Esophagus squamous epithelium (tissue), 4 donors: ENCODE measurements at regions not wholly inside any gene's neighbourhood (a gene's known extent, or its start where the extent isn't known, plus 50 kb on each side); places are given as distances from the start of the nearest gene placed in this dataset.

Experiments
- CTCF ChIP-seq, 6 experiments: fragments of 450-650 bp in 4 of 6; fragments of 200-600 bp in 2 of 6; sonication (generic) in 2 of 6; IDR thresholded peaks; one replicate each; pipeline ENCODE4 v1.5.1; 2016 to 2019; ENCODE audit warnings: antibody characterized with exemption in 6 of 6, mild to moderate bottlenecking in 4 of 6, moderate library complexity in 4 of 6
- POLR2A ChIP-seq, 4 donors: fragments of 450-650 bp; IDR thresholded peaks; one replicate each; pipeline ENCODE4 v1.6.1; 2017; ENCODE audit warnings: antibody characterized with exemption in 4 of 4, mild to moderate bottlenecking in 4 of 4, moderate library complexity in 3 of 4

- TF ChIP-seq CTCF (IDR thresholded peaks at IDR 0.05) (no peak), POLR2A (IDR thresholded peaks at IDR 0.05) (no peak)
Observed at GRCh38 chr18:53920312-53921075, 304.0 kb downstream of the MBD2 start.
